ENCODE measurements at regions not wholly inside any gene's neighbourhood (a gene's known extent, or its start where the extent isn't known, plus 50 kb on each side); places are given as distances from the start of the nearest gene placed in this dataset.

GRCh38 chr4:36492041-36492440 lies 210.6 kb downstream of the DTHD1 start:
- POLR2A ChIA-PET = no interaction called here
- CTCF ChIA-PET = no interaction called here

GRCh38 chr4:36492590-36492989 lies 211.2 kb downstream of the DTHD1 start:
- ChIA-PET CTCF (no interaction called here), POLR2A (no interaction called here)

- ChIA-PET CTCF (no interaction called here), POLR2A (interaction anchor here (0.7 kb wide), 1 partner anchor 754 kb away, joined by 4 read pairs; no protein-coding TSS in a partner anchor)
These were observed 211.8 kb downstream of the DTHD1 start for GRCh38 chr4:36493251-36493650.

- ChIA-PET POLR2A (interaction anchor here (0.7 kb wide), 1 partner anchor 753 kb away, joined by 4 read pairs; no protein-coding TSS in a partner anchor), CTCF (no interaction called here)
These were observed 212.6 kb downstream of the DTHD1 start for GRCh38 chr4:36494016-36494415.

GRCh38 chr4:36494747-36495146 lies 213.3 kb downstream of the DTHD1 start:
- POLR2A ChIA-PET = no interaction called here
- CTCF ChIA-PET = no interaction called here

- ChIA-PET POLR2A (no interaction called here), CTCF (no interaction called here)
These were observed 220.9 kb downstream of the DTHD1 start for GRCh38 chr4:36502350-36502749.

- POLR2A ChIA-PET = no interaction called here
- CTCF ChIA-PET = no interaction called here
These were observed 227.0 kb downstream of the DTHD1 start for GRCh38 chr4:36508394-36508793.

GRCh38 chr4:36509845-36510244 lies 228.4 kb downstream of the DTHD1 start:
- ChIA-PET CTCF (no interaction called here), POLR2A (no interaction called here)

- POLR2A ChIA-PET = no interaction called here
- CTCF ChIA-PET = no interaction called here
These were observed 230.4 kb downstream of the DTHD1 start for GRCh38 chr4:36511785-36512184.

GRCh38 chr4:36516522-36517095 lies 235.2 kb downstream of the DTHD1 start:
- POLR2A ChIA-PET = no interaction called here
- CTCF ChIA-PET = no interaction called here

GRCh38 chr4:36523182-36523581 lies 241.8 kb downstream of the DTHD1 start:
- POLR2A ChIA-PET = no interaction called here
- CTCF ChIA-PET = no interaction called here

- POLR2A ChIA-PET = no interaction called here
- CTCF ChIA-PET = no interaction called here
These were observed 251.4 kb downstream of the DTHD1 start for GRCh38 chr4:36532670-36533379.

- ChIA-PET POLR2A (no interaction called here), CTCF (no interaction called here)
These were observed 252.5 kb downstream of the DTHD1 start for GRCh38 chr4:36533944-36534343.

GRCh38 chr4:36547383-36547782 lies 266.0 kb downstream of the DTHD1 start:
- CTCF ChIA-PET = no interaction called here
- POLR2A ChIA-PET = no interaction called here

GRCh38 chr4:36549252-36549651 lies 267.8 kb downstream of the DTHD1 start:
- CTCF ChIA-PET = interaction anchor here (0.6 kb wide), 1 partner anchor 654 kb away, joined by 4 read pairs; no protein-coding TSS in a partner anchor

GRCh38 chr4:36549992-36550391 lies 268.6 kb downstream of the DTHD1 start:
- CTCF ChIA-PET = no interaction called here

More at GRCh38 chr4:36549252-36549651, 267.8 kb downstream of the DTHD1 start:
- POLR2A ChIA-PET = no interaction called here

GRCh38 chr4:36551697-36552214 lies 270.3 kb downstream of the DTHD1 start:
- POLR2A ChIA-PET = no interaction called here
- CTCF ChIA-PET = no interaction called here

More at GRCh38 chr4:36549992-36550391, 268.6 kb downstream of the DTHD1 start:
- POLR2A ChIA-PET = no interaction called here

- CTCF ChIA-PET = no interaction called here
- POLR2A ChIA-PET = no interaction called here
These were observed 271.6 kb downstream of the DTHD1 start for GRCh38 chr4:36553029-36553428.

GRCh38 chr4:36553453-36553852 lies 272.0 kb downstream of the DTHD1 start:
- CTCF ChIA-PET = no interaction called here
- POLR2A ChIA-PET = no interaction called here

GRCh38 chr4:36556984-36557383 lies 275.6 kb downstream of the DTHD1 start:
- POLR2A ChIA-PET = no interaction called here
- CTCF ChIA-PET = interaction anchor here (0.6 kb wide), 1 partner anchor 320 kb away, joined by 4 read pairs; no protein-coding TSS in a partner anchor

GRCh38 chr4:36568575-36568974 lies 287.2 kb downstream of the DTHD1 start:
- POLR2A ChIA-PET = no interaction called here
- CTCF ChIA-PET = no interaction called here

- ChIA-PET CTCF (no interaction called here), POLR2A (no interaction called here)
These were observed 292.0 kb downstream of the DTHD1 start for GRCh38 chr4:36573441-36573840.
